DND-41 (cell line): ENCODE measurements at regions not wholly inside any gene's neighbourhood (a gene's known extent, or its start where the extent isn't known, plus 50 kb on each side); places are given as distances from the start of the nearest gene placed in this dataset.

Source experiments
- CTCF ChIP-seq: IDR thresholded peaks from 2 replicates; pipeline ENCODE4 v1.5.1; 2012; ENCODE audit warnings: borderline replicate concordance, low read length, moderate library complexity, mild to moderate bottlenecking; ENCODE audit not compliant: poor library complexity, severe bottlenecking; ENCODE audit errors: extremely low read depth
- EZH2 ChIP-seq: IDR thresholded peaks from 3 replicates; pipeline ENCODE4 v1.6.1; 2012; ENCODE audit warnings: borderline replicate concordance, low read depth, mild to moderate bottlenecking, moderate library complexity, low read length, inconsistent platforms; ENCODE audit not compliant: severe bottlenecking

- TF ChIP-seq EZH2, result no peak
- TF ChIP-seq CTCF, result no peak
These were observed 148.6 kb downstream of the CYP26A1 start for GRCh38 chr10:93222211-93222754.
